SU-DHL-6 (cell line): ENCODE measurements at regions not wholly inside any gene's neighbourhood (a gene's known extent, or its start where the extent isn't known, plus 50 kb on each side); places are given as distances from the start of the nearest gene placed in this dataset.

Experiments
- H2AFZ ChIP-seq: fragments of 200-600 bp; sonication (generic); 2 replicates; pipeline ENCODE4 v1.6.1; 2014; ENCODE audit warnings: low read depth, mild to moderate bottlenecking, moderate library complexity, mixed read lengths, antibody characterized with exemption, low read length; ENCODE audit not compliant: severe bottlenecking
- H3F3A ChIP-seq: fragments of 200-600 bp; shearing (Covaris generic); 2 replicates; pipeline ENCODE4 v1.6.0; 2016; ENCODE audit warnings: antibody characterized with exemption, mild to moderate bottlenecking; ENCODE audit not compliant: insufficient read depth
- H3K27ac ChIP-seq: fragments of 200-600 bp; sonication (generic); 2 replicates; pipeline ENCODE4 v1.5.1; 2016; ENCODE audit warnings: low read depth, mild to moderate bottlenecking, low read length, moderate library complexity, mixed read lengths
- H3K27me3 ChIP-seq: fragments of 200-600 bp; sonication (generic), shearing (Covaris generic); 2 replicates; pipeline ENCODE4 v1.6.0; 2014; ENCODE audit warnings: mild to moderate bottlenecking, low read length
- H3K36me3 ChIP-seq: fragments of 200-600 bp; sonication (generic); 2 replicates; pipeline ENCODE4 v1.6.1; 2014; ENCODE audit warnings: mild to moderate bottlenecking, low read length, mixed read lengths
- H3K4me2 ChIP-seq: fragments of 300-600, 200-600 bp; shearing (Covaris generic), sonication (generic); 2 replicates; pipeline ENCODE4 v1.6.0; 2014; ENCODE audit warnings: low read length, low read depth, mild to moderate bottlenecking; ENCODE audit not compliant: poor library complexity, severe bottlenecking
- H3K4me3 ChIP-seq: fragments of 200-600 bp; sonication (generic); 2 replicates; pipeline ENCODE4 v1.5.1; 2014; ENCODE audit warnings: antibody characterized with exemption, low read length, mild to moderate bottlenecking, mixed read lengths; ENCODE audit not compliant: insufficient read depth, poor library complexity, severe bottlenecking
- H3K79me2 ChIP-seq: fragments of 200-600 bp; sonication (generic); 2 replicates; pipeline ENCODE4 v1.6.1; 2014; ENCODE audit warnings: mild to moderate bottlenecking, low read length, moderate library complexity; ENCODE audit not compliant: insufficient read depth
- H3K9ac ChIP-seq: fragments of 200-600 bp; sonication (generic); 2 replicates; pipeline ENCODE4 v1.7.0; 2014; ENCODE audit warnings: mild to moderate bottlenecking, low read length
- H3K9me2 ChIP-seq: fragments of 200-600 bp; sonication (generic); replicated peaks from 2 replicates; pipeline ENCODE4 v1.6.1; 2014; ENCODE audit warnings: low read length; ENCODE audit not compliant: insufficient read depth
- H3K9me3 ChIP-seq: fragments of 200-600 bp; sonication (generic); 2 replicates; pipeline ENCODE4 v1.6.1; 2014; ENCODE audit warnings: low read length, mixed read lengths; ENCODE audit not compliant: insufficient read depth
- H4K20me1 ChIP-seq: fragments of 200-600 bp; sonication (generic); 2 replicates; pipeline ENCODE4 v1.6.1; 2014; ENCODE audit warnings: low read depth, mild to moderate bottlenecking, antibody characterized with exemption, low read length, moderate library complexity, mixed read lengths
- EZH2phosphoT487 ChIP-seq: fragments of 200-600 bp; sonication (generic), shearing (Covaris generic); conservative IDR thresholded peaks from 2 replicates; pipeline ENCODE4 v1.6.1; 2018; ENCODE audit warnings: mild to moderate bottlenecking, antibody characterized with exemption, low read length, moderate library complexity, mixed read lengths
- TF ChIP-seq, protein P1 (sequence below): fragments of 200-600 bp; sonication (generic); IDR thresholded peaks from one replicate; pipeline ENCODE4 v1.5.1; 2017; ENCODE audit warnings: antibody characterized with exemption, mild to moderate bottlenecking, low read length, moderate library complexity; ENCODE audit not compliant: insufficient read depth, poor library complexity, severe bottlenecking

- no peaks in the 10 kb centered on the region for H3K9me2 ChIP-seq
- H3F3A ChIP-seq, result no peaks in the 10 kb centered on the region
- H3K4me2 ChIP-seq, result no peak overlapping the region
- no peaks in the 10 kb centered on the region for H4K20me1 ChIP-seq
- H3K27ac ChIP-seq, result no peak overlapping the region
- H2AFZ ChIP-seq, result no peak overlapping the region
- no peak overlapping the region for H3K9ac ChIP-seq
- no peak for TF ChIP-seq EZH2phosphoT487
- TF ChIP-seq, protein P1, sequence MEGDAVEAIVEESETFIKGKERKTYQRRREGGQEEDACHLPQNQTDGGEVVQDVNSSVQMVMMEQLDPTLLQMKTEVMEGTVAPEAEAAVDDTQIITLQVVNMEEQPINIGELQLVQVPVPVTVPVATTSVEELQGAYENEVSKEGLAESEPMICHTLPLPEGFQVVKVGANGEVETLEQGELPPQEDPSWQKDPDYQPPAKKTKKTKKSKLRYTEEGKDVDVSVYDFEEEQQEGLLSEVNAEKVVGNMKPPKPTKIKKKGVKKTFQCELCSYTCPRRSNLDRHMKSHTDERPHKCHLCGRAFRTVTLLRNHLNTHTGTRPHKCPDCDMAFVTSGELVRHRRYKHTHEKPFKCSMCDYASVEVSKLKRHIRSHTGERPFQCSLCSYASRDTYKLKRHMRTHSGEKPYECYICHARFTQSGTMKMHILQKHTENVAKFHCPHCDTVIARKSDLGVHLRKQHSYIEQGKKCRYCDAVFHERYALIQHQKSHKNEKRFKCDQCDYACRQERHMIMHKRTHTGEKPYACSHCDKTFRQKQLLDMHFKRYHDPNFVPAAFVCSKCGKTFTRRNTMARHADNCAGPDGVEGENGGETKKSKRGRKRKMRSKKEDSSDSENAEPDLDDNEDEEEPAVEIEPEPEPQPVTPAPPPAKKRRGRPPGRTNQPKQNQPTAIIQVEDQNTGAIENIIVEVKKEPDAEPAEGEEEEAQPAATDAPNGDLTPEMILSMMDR, result no peak
- no peaks in the 10 kb centered on the region for H3K36me3 ChIP-seq
- no peaks in the 10 kb centered on the region for H3K27me3 ChIP-seq
- no peak overlapping the region for H3K4me3 ChIP-seq
- no peaks in the 10 kb centered on the region for H3K9me3 ChIP-seq
- no peaks in the 10 kb centered on the region for H3K79me2 ChIP-seq
Observed at GRCh38 chr6:25172819-25173218, 106.4 kb upstream of the CARMIL1 start.

DNA sequence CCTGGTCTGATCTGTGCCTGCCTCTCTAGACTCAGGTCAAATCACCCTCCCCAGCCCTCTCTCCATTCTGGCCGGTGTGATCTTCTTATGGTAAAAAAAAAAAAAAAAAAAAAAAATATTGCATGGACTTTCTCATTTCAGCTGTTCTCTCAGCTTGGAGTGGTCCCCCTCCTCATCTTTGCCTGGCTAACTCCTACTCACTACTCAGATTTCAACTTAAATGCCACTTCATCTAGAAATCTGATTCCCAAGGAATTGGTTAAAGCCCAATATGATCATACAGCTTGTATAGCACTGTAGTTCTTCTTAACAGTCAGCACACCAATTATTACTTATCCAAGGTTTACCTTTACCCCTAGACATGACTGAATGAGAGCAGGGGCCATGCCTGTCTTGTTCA, 105.9 kb upstream of the CARMIL1 start:
- H3K79me2 ChIP-seq, result no peaks in the 10 kb centered on the region
- no peak overlapping the region for H2AFZ ChIP-seq
- no peaks in the 10 kb centered on the region for H3F3A ChIP-seq
- no peaks in the 10 kb centered on the region for H3K36me3 ChIP-seq
- H3K4me2 ChIP-seq, result no peak overlapping the region
- H3K27ac ChIP-seq, result no peak overlapping the region
- no peaks in the 10 kb centered on the region for H3K9me2 ChIP-seq
- no peaks in the 10 kb centered on the region for H4K20me1 ChIP-seq
- no peaks in the 10 kb centered on the region for H3K27me3 ChIP-seq
- TF ChIP-seq, protein P1, result no peak
- TF ChIP-seq EZH2phosphoT487, result no peak
- no peak overlapping the region for H3K9ac ChIP-seq
- no peak overlapping the region for H3K4me3 ChIP-seq
- no peaks in the 10 kb centered on the region for H3K9me3 ChIP-seq

- Histone ChIP-seq H3K36me3 (no peaks in the 10 kb centered on the region), H3K79me2 (no peaks in the 10 kb centered on the region), H4K20me1 (no peaks in the 10 kb centered on the region), H3K27me3 (no peaks in the 10 kb centered on the region), H3K4me2 (no peak overlapping the region), H3K9me3 (no peaks in the 10 kb centered on the region), H3F3A (no peaks in the 10 kb centered on the region), H3K4me3 (no peak overlapping the region), H3K9ac (no peak overlapping the region), H3K27ac (no peak overlapping the region), H2AFZ (no peak overlapping the region), H3K9me2 (no peaks in the 10 kb centered on the region)
- TF ChIP-seq, protein P1, result no peak
- TF ChIP-seq EZH2phosphoT487, result no peak
Observed at GRCh38 chr6:25173951-25174474, 105.2 kb upstream of the CARMIL1 start.
